Gastrocnemius medialis (tissue), 4 donors: ENCODE measurements at regions not wholly inside any gene's neighbourhood (a gene's known extent, or its start where the extent isn't known, plus 50 kb on each side); places are given as distances from the start of the nearest gene placed in this dataset.

Source experiments
- ATAC-seq, 2 donors: fragments of 150-250 bp; one replicate each; pipeline ENCODE4 v1.9.1; 2016
- DNase-seq, 2 donors: peaks; one replicate each; pipeline ENCODE4 v3.0.0-alpha.2; 2019
- H3K27ac ChIP-seq, 4 donors: fragments of 200-600 bp; sonication (generic); 1 replicate in 1 of 4; 2 replicates in 3 of 4; pipeline ENCODE4 v1.5.1; 2016 to 2018; ENCODE audit warnings: mild to moderate bottlenecking in 2 of 4, moderate library complexity in 1 of 4
- H3K27me3 ChIP-seq, 3 donors: fragments of 200-600 bp; sonication (generic) in 2 of 3; 1 replicate in 1 of 3; 2 replicates in 2 of 3; pipeline versions ENCODE4 v1.5.1 to v1.6.0; 2016 to 2019; ENCODE audit warnings: mild to moderate bottlenecking in 1 of 3, moderate library complexity in 1 of 3
- H3K36me3 ChIP-seq, 2 donors: fragments of 200-600 bp; sonication (generic) in 1 of 2; one replicate each; pipeline ENCODE4 v1.5.1; 2017 to 2018
- H3K4me1 ChIP-seq, 2 donors: fragments of 200-600 bp; sonication (generic) in 1 of 2; one replicate each; pipeline ENCODE4 v1.5.1; 2016 to 2017; ENCODE audit warnings: mild to moderate bottlenecking in 2 of 2
- H3K4me3 ChIP-seq, 4 donors: fragments of 200-600 bp; sonication (generic) in 3 of 4; 1 replicate in 1 of 4; 2 replicates in 3 of 4; pipeline ENCODE4 v1.5.1; 2016 to 2019; ENCODE audit warnings: mild to moderate bottlenecking in 2 of 4
- H3K9me3 ChIP-seq, 3 donors: fragments of 200-600 bp; sonication (generic) in 2 of 3; 1 replicate in 1 of 3; 2 replicates in 2 of 3; pipeline ENCODE4 v1.5.1; 2016 to 2019
- POLR2A ChIP-seq, 2 donors: fragments of 450-650 bp; IDR thresholded peaks; one replicate each; pipeline ENCODE4 v1.6.1; 2017; ENCODE audit warnings: antibody characterized with exemption in 2 of 2, mild to moderate bottlenecking in 2 of 2, moderate library complexity in 2 of 2
- in situ Hi-C, 4 donors: fragments of 200-750 bp; cut with MboI; loops; one replicate each; pipeline versions ENCODE4 v1.15.0 to v1.8.0; 2017; ENCODE audit warnings: low sequenced_read_pairs in 4 of 4
- intact Hi-C: fragments of 100-400 bp; cut with DNase I; formaldehyde crosslinking; loops from one replicate; pipeline ENCODE4 v1.15.1; 2023; ENCODE audit warnings: low total_unique reads
- TF ChIP-seq, protein P1 (sequence below), 5 experiments: fragments of 450-650 bp in 3 of 5; fragments of 200-600 bp in 2 of 5; sonication (generic) in 2 of 5; IDR thresholded peaks in 4 of 5; conservative IDR thresholded peaks in 1 of 5; 1 replicate in 4 of 5; 2 replicates in 1 of 5; pipeline ENCODE4 v1.5.1; 2016 to 2019; ENCODE audit warnings: antibody characterized with exemption in 5 of 5, mild to moderate bottlenecking in 3 of 5, moderate library complexity in 3 of 5

DNA sequence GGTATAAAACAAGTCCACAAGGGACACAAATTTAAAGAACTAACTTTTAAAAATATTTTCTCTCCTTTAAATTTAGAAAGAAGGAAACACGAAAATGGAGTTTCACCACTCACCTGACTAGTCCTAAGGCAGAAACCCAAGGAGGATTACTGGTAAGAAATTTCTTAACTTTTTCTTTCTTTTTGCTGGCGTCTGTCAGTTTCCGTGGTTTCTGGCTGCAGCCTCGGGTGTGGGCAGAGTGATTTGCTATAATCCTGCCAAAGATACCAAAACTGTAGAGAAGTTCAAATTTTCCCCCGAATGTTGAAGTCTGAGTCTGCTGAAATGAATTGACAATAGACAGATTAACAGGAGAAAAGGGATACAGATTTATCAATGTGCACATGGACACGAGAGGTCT is 843.6 kb upstream of the ALCAM start:
- no peak overlapping the region for H3K27ac ChIP-seq
- H3K9me3 ChIP-seq: no peaks in the 10 kb centered on the region
- intact Hi-C loops (no loop called here), in situ Hi-C loops (no loop called here)
- H3K4me3 ChIP-seq: no peak overlapping the region
- no peaks in the 10 kb centered on the region for H3K4me1 ChIP-seq
- H3K27me3 ChIP-seq: no peaks in the 10 kb centered on the region
- DNase-seq: no peak
- no peaks in the 10 kb centered on the region for H3K36me3 ChIP-seq
- no peak for TF ChIP-seq POLR2A (IDR thresholded peaks at IDR 0.05)
- TF ChIP-seq, protein P1, sequence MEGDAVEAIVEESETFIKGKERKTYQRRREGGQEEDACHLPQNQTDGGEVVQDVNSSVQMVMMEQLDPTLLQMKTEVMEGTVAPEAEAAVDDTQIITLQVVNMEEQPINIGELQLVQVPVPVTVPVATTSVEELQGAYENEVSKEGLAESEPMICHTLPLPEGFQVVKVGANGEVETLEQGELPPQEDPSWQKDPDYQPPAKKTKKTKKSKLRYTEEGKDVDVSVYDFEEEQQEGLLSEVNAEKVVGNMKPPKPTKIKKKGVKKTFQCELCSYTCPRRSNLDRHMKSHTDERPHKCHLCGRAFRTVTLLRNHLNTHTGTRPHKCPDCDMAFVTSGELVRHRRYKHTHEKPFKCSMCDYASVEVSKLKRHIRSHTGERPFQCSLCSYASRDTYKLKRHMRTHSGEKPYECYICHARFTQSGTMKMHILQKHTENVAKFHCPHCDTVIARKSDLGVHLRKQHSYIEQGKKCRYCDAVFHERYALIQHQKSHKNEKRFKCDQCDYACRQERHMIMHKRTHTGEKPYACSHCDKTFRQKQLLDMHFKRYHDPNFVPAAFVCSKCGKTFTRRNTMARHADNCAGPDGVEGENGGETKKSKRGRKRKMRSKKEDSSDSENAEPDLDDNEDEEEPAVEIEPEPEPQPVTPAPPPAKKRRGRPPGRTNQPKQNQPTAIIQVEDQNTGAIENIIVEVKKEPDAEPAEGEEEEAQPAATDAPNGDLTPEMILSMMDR (IDR thresholded peaks at IDR 0.05 in 4 of 5, conservative IDR thresholded peaks at IDR 0.05 in 1 of 5): no peak
- no peak for ATAC-seq

DNA sequence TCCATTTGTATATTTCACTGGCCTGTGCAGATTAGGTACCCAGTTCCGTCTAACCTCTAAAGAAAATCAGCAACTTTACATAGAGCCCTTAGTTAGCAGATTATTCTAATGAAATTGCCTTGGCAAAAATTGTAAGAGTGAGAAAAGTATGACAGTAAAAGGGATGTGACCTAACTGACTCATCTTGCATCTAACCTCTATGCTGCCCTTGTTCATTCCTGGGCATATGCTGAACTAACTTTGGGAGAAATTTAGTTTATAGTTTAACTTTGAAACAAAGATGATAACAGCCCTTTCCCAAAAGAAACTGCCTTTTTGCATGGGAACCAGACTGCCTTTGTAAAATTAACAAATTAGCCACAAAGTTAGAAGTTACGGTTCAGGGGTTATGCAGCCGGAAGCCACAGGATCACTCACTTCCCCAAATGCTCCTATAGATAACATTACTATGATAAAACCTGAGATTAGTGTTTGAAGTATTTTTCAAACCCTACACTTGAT is 839.8 kb upstream of the ALCAM start:
- no peak overlapping the region for H3K4me3 ChIP-seq
- DNase-seq: no peak
- H3K36me3 ChIP-seq: no peaks in the 10 kb centered on the region
- H3K27ac ChIP-seq: no peak overlapping the region
- no peaks in the 10 kb centered on the region for H3K27me3 ChIP-seq
- no peaks in the 10 kb centered on the region for H3K9me3 ChIP-seq
- intact Hi-C loops (no loop called here), in situ Hi-C loops (no loop called here)
- TF ChIP-seq, protein P1 (IDR thresholded peaks at IDR 0.05 in 4 of 5, conservative IDR thresholded peaks at IDR 0.05 in 1 of 5): no peak
- TF ChIP-seq POLR2A (IDR thresholded peaks at IDR 0.05): no peak
- H3K4me1 ChIP-seq: no peaks in the 10 kb centered on the region
- no peak for ATAC-seq

- TF ChIP-seq, protein P1 (IDR thresholded peaks at IDR 0.05 in 4 of 5, conservative IDR thresholded peaks at IDR 0.05 in 1 of 5): no peak
- TF ChIP-seq POLR2A (IDR thresholded peaks at IDR 0.05): no peak
- ATAC-seq (no peak), DNase-seq (no peak)
- in situ Hi-C loops (no loop called here), intact Hi-C loops (no loop called here)
- no peak overlapping the region for H3K4me3 ChIP-seq
- H3K36me3 ChIP-seq: no peaks in the 10 kb centered on the region
- H3K4me1 ChIP-seq: no peaks in the 10 kb centered on the region
- H3K27me3 ChIP-seq: no peaks in the 10 kb centered on the region
- H3K27ac ChIP-seq: no peak overlapping the region
- H3K9me3 ChIP-seq: no peaks in the 10 kb centered on the region
Observed at GRCh38 chr3:104530934-104531333, 835.8 kb upstream of the ALCAM start.

DNA sequence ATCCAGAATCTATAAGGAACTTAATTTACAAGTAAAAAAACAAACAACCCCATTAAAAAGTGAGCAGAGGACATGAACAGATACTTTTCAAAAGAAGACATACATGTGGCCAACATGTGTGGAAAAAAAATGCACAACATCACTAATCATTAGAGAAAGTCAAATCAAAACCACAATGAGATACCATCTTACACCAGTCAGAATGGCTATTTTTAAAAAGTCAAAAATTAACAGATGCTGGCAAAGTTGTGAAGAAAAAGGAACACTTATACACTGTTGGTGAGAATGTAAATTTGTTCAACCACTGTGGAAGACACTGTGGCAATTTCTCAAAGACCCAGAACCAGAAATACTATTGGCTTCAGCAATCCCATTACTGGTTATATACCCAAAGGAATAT is 830.0 kb upstream of the ALCAM start:
- no peaks in the 10 kb centered on the region for H3K9me3 ChIP-seq
- no peak for ATAC-seq
- TF ChIP-seq, protein P1 (IDR thresholded peaks at IDR 0.05 in 4 of 5, conservative IDR thresholded peaks at IDR 0.05 in 1 of 5): no peak
- TF ChIP-seq POLR2A (IDR thresholded peaks at IDR 0.05): no peak
- intact Hi-C loops: no loop called here
- H3K27me3 ChIP-seq: no peaks in the 10 kb centered on the region
- no peak for DNase-seq
- no peak overlapping the region for H3K27ac ChIP-seq
- no peak overlapping the region for H3K4me3 ChIP-seq
- in situ Hi-C loops: no loop called here
- H3K4me1 ChIP-seq: no peaks in the 10 kb centered on the region
- H3K36me3 ChIP-seq: no peaks in the 10 kb centered on the region

GRCh38 chr3:104537323-104537722 is 829.4 kb upstream of the ALCAM start:
- in situ Hi-C loops (no loop called here), intact Hi-C loops (no loop called here)
- no peak for TF ChIP-seq POLR2A (IDR thresholded peaks at IDR 0.05)
- TF ChIP-seq, protein P1 (IDR thresholded peaks at IDR 0.05 in 4 of 5, conservative IDR thresholded peaks at IDR 0.05 in 1 of 5): no peak
- Histone ChIP-seq H3K9me3 (no peaks in the 10 kb centered on the region), H3K27me3 (no peaks in the 10 kb centered on the region), H3K36me3 (no peaks in the 10 kb centered on the region), H3K27ac (no peak overlapping the region), H3K4me3 (no peak overlapping the region), H3K4me1 (no peaks in the 10 kb centered on the region)
- no peak for ATAC-seq
- DNase-seq: no peak
